ENCODE measurements at regions not wholly inside any gene's neighbourhood (a gene's known extent, or its start where the extent isn't known, plus 50 kb on each side); places are given as distances from the start of the nearest gene placed in this dataset.

DNA sequence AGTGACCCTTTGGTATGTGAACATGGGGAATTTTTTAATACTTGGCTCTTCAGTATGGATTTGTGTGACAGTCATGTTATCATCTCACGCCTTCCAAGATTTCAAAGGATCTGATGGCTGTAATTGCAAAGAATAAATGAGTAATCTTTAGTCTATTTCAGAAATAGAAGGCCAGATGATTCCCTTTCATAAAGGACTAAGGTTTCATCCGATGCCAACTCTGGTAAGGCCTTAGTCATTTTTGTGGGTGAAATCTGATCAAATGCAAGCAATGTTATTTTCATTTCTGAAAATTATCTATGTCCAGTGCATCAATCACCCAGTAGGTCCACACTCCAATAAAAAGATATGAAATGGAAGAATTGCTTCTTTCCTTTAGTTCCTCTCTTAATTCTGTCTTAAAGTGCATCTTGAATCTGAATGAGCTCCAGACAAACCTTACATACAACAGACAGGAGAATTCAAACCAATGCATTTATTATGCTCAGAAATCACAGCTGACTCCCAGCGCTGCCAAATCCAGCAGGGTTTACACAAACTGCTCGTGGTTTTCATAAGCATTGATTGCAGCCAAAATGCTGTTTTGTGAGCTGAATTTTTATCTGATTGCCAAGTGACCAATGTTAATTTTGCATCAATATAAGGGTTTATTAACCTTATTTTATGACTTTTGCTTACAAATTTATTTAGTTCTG, 565.2 kb upstream of the MARCKS start:
- TF ChIP-seq CTCF (IDR thresholded peaks at IDR 0.05) (no peak), POLR2A (IDR thresholded peaks at IDR 0.05) (no peak)

Measured in esophagus squamous epithelium (tissue), 4 donors.